CD4-positive, alpha-beta T cell (primary cell): ENCODE measurements at regions not wholly inside any gene's neighbourhood (a gene's known extent, or its start where the extent isn't known, plus 50 kb on each side); places are given as distances from the start of the nearest gene placed in this dataset.

Experiments
- ATAC-seq: fragments of 200-7000 bp; cut with Tn5 transposase; one replicate; pipeline ENCODE4 v1.10.0; 2022; ENCODE audit warnings: mild to moderate bottlenecking; ENCODE audit not compliant: poor library complexity
- CTCF ChIA-PET: fragments of 350-600 bp; sonication (Branson Sonifier 250); formaldehyde crosslinking; loops from one replicate; lab custom pipeline; 2021; ENCODE audit warnings: antibody characterized with exemption, inconsistent platforms; lab: Charles Lee
- POLR2A ChIA-PET: fragments of 350-600 bp; sonication (Branson Sonifier 250); formaldehyde crosslinking; loops from one replicate; lab custom pipeline; 2021; ENCODE audit warnings: antibody characterized with exemption, inconsistent platforms; lab: Charles Lee
- DNase-seq, 14 experiments: peaks; one replicate each; pipeline ENCODE4 v3.0.0-alpha.2; 2013 to 2020; ENCODE audit warnings: mixed read lengths in 2 of 14
- H3K27ac ChIP-seq, 2 donors: one replicate each; pipeline versions ENCODE4 v1.5.1 to v1.7.0; 2013; ENCODE audit warnings: low read length in 2 of 2, low read depth in 1 of 2, mild to moderate bottlenecking in 1 of 2
- H3K27me3 ChIP-seq, 2 experiments: 1 replicate in 1 of 2; 2 replicates in 1 of 2; pipeline versions ENCODE4 v1.6.1 to v1.7.0; 2013; ENCODE audit warnings: low read length in 2 of 2, control low read depth in 1 of 2, mild to moderate bottlenecking in 1 of 2, moderate library complexity in 1 of 2; ENCODE audit not compliant: insufficient read depth in 2 of 2, control insufficient read depth in 1 of 2
- H3K36me3 ChIP-seq: one replicate; pipeline ENCODE4 v1.6.1; 2013; ENCODE audit warnings: low read length, control low read depth; ENCODE audit not compliant: insufficient read depth
- H3K4me1 ChIP-seq: one replicate; pipeline ENCODE4 v1.6.1; 2013; ENCODE audit warnings: low read length, control low read depth; ENCODE audit not compliant: insufficient read depth
- H3K4me3 ChIP-seq: one replicate; pipeline ENCODE4 v1.5.1; 2013; ENCODE audit warnings: mild to moderate bottlenecking, low read length, moderate library complexity
- H3K9me3 ChIP-seq, 2 experiments: 1 replicate in 1 of 2; 2 replicates in 1 of 2; pipeline versions ENCODE4 v1.6.1 to v1.7.0; 2013; ENCODE audit warnings: low read length in 2 of 2, mild to moderate bottlenecking in 2 of 2, control low read depth in 1 of 2, moderate library complexity in 1 of 2; ENCODE audit not compliant: control insufficient read depth in 1 of 2, insufficient read depth in 1 of 2
- H3K27ac Mint-ChIP-seq: one replicate; pipeline ENCODE4 v1.8.0; 2020; ENCODE audit warnings: mixed read lengths
- H3K27me3 Mint-ChIP-seq: one replicate; pipeline ENCODE4 v1.8.0; 2021; ENCODE audit warnings: mixed read lengths
- H3K36me3 Mint-ChIP-seq: one replicate; pipeline ENCODE4 v1.8.0; 2021; ENCODE audit warnings: low read depth, mixed read lengths
- H3K4me1 Mint-ChIP-seq: one replicate; pipeline ENCODE4 v1.8.0; 2021; ENCODE audit warnings: low read depth, mixed read lengths
- H3K4me3 Mint-ChIP-seq: one replicate; pipeline ENCODE4 v1.8.0; 2020; ENCODE audit warnings: mild to moderate bottlenecking, mixed read lengths
- H3K9me3 Mint-ChIP-seq: one replicate; pipeline ENCODE4 v1.8.0; 2020; ENCODE audit warnings: mixed read lengths
- CTCF ChIP-seq: fragments of 200-600 bp; IDR thresholded peaks from one replicate; pipeline ENCODE4 v1.8.0; 2022; ENCODE audit warnings: antibody characterized with exemption, mild to moderate bottlenecking
- intact Hi-C, 2 experiments: fragments of 100-400 bp; cut with DNase I in 1 of 2; cut with micrococcal nuclease in 1 of 2; formaldehyde crosslinking; loops; one replicate each; pipeline versions ENCODE4 v1.15.1 to v1.9.0; 2023 to 2025; cut with DNase I, micrococcal nuclease

- Mint-ChIP-seq H3K27me3 (no peaks in the 10 kb centered on the region), H3K36me3 (no peaks in the 10 kb centered on the region), H3K4me1 (no peaks in the 10 kb centered on the region), H3K27ac (no peak overlapping the region), H3K9me3 (peaks cover 13% of the 10 kb centered on the region), H3K4me3 (no peak overlapping the region)
- ChIA-PET CTCF (no interaction called here), POLR2A (no interaction called here)
- intact Hi-C loops: no loop called here
- DNase-seq (no peak), ATAC-seq (no peak)
- no peaks in the 10 kb centered on the region for H3K27me3 ChIP-seq
- H3K4me3 ChIP-seq: no peak overlapping the region
- H3K4me1 ChIP-seq: no peaks in the 10 kb centered on the region
- no peak overlapping the region for H3K27ac ChIP-seq
- TF ChIP-seq CTCF: no peak
- no peaks in the 10 kb centered on the region for H3K36me3 ChIP-seq
- peaks cover 0 to 4% of the 10 kb centered on the region in 2 experiments for H3K9me3 ChIP-seq
Measured at GRCh38 chr16:76787394-76787793, 403.6 kb upstream of the MON1B start.

- ATAC-seq (no peak), DNase-seq (no peak)
- H3K4me3 ChIP-seq: no peak overlapping the region
- intact Hi-C loops: no loop called here
- Mint-ChIP-seq H3K4me1 (no peaks in the 10 kb centered on the region), H3K9me3 (peaks cover 13% of the 10 kb centered on the region), H3K36me3 (no peaks in the 10 kb centered on the region), H3K4me3 (no peak overlapping the region), H3K27ac (no peak overlapping the region), H3K27me3 (no peaks in the 10 kb centered on the region)
- no peaks in the 10 kb centered on the region for H3K36me3 ChIP-seq
- POLR2A ChIA-PET: no interaction called here
- H3K27ac ChIP-seq: no peak overlapping the region
- H3K9me3 ChIP-seq: peaks cover 0 to 4% of the 10 kb centered on the region in 2 experiments
- H3K4me1 ChIP-seq: no peaks in the 10 kb centered on the region
- no peaks in the 10 kb centered on the region for H3K27me3 ChIP-seq
- no peak for TF ChIP-seq CTCF
- CTCF ChIA-PET: no interaction called here
Measured at GRCh38 chr16:76791151-76791550, 399.8 kb upstream of the MON1B start.

GRCh38 chr16:76796416-76796815, 394.6 kb upstream of the MON1B start:
- no peak overlapping the region for H3K4me3 ChIP-seq
- H3K4me1 Mint-ChIP-seq: no peaks in the 10 kb centered on the region
- DNase-seq: no peak
- H3K9me3 Mint-ChIP-seq: peaks cover 12% of the 10 kb centered on the region
- H3K9me3 ChIP-seq: no peaks in the 10 kb centered on the region
- H3K27ac ChIP-seq: no peak overlapping the region
- no peak for ATAC-seq
- H3K27me3 ChIP-seq: no peaks in the 10 kb centered on the region
- no peaks in the 10 kb centered on the region for H3K4me1 ChIP-seq
- H3K36me3 ChIP-seq: no peaks in the 10 kb centered on the region
- H3K27ac Mint-ChIP-seq: no peak overlapping the region
- no peak for TF ChIP-seq CTCF
- CTCF ChIA-PET: no interaction called here
- POLR2A ChIA-PET: no interaction called here
- no peaks in the 10 kb centered on the region for H3K27me3 Mint-ChIP-seq
- no peaks in the 10 kb centered on the region for H3K36me3 Mint-ChIP-seq
- intact Hi-C loops: no loop called here
- no peak overlapping the region for H3K4me3 Mint-ChIP-seq
